Fibroblast of villous mesenchyme (primary cell): ENCODE measurements at regions not wholly inside any gene's neighbourhood (a gene's known extent, or its start where the extent isn't known, plus 50 kb on each side); places are given as distances from the start of the nearest gene placed in this dataset.

Experiments used
- DNase-seq: peaks from one replicate; pipeline ENCODE4 v3.0.0-alpha.2; 2010; ENCODE audit warnings: low read depth
- H3K4me3 ChIP-seq: 2 replicates; pipeline ENCODE4 v1.5.1; 2011; ENCODE audit warnings: low read depth, mild to moderate bottlenecking, low read length
- TF ChIP-seq, protein P1 (sequence below): IDR thresholded peaks from 2 replicates; pipeline ENCODE4 v1.5.1; 2012; ENCODE audit warnings: low read depth, mild to moderate bottlenecking, low read length; ENCODE audit not compliant: insufficient read depth

DNA sequence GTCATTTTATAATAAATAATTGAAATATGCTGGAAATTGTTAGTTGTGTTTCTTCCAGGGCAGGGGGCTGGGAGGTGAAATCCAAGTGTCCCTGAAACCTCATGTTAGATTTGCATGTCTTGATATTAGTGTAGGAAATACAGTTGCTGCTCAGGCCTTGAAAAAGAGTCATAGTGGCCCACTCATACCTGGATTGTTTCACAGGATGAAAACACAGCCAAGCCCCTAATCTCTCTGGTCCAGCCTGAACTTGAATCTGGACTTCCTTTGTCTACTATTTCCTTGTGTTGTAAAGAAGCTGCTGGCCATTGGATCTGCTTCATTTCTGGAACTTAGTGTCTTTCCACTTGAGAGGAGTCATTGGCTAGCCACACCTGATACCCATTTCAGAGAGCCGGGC, 108.8 kb upstream of the JARID2 start:
- H3K4me3 ChIP-seq = no peak overlapping the region
- TF ChIP-seq, protein P1, sequence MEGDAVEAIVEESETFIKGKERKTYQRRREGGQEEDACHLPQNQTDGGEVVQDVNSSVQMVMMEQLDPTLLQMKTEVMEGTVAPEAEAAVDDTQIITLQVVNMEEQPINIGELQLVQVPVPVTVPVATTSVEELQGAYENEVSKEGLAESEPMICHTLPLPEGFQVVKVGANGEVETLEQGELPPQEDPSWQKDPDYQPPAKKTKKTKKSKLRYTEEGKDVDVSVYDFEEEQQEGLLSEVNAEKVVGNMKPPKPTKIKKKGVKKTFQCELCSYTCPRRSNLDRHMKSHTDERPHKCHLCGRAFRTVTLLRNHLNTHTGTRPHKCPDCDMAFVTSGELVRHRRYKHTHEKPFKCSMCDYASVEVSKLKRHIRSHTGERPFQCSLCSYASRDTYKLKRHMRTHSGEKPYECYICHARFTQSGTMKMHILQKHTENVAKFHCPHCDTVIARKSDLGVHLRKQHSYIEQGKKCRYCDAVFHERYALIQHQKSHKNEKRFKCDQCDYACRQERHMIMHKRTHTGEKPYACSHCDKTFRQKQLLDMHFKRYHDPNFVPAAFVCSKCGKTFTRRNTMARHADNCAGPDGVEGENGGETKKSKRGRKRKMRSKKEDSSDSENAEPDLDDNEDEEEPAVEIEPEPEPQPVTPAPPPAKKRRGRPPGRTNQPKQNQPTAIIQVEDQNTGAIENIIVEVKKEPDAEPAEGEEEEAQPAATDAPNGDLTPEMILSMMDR = no peak
- no peak for DNase-seq

DNA sequence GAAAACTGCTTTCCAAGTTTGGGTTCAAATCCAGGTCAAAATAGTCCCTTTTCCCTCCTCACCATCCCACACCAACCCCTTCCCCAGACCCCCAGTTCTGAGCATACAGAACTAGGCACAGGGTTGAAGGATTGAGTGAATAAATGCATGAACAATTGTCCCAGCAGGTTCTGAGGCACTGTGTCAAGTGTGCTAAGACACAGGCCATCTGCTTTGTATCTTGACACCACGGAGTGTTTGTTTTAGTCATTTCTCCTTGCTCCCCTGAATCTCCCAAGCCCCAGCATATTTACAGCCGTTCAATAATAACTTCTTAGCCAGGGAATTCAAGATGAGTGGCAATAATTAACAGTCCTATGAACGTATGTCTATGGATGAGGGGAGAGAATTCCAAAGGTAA, 102.8 kb upstream of the JARID2 start:
- H3K4me3 ChIP-seq = no peak overlapping the region
- TF ChIP-seq, protein P1 = no peak
- no peak for DNase-seq

DNA sequence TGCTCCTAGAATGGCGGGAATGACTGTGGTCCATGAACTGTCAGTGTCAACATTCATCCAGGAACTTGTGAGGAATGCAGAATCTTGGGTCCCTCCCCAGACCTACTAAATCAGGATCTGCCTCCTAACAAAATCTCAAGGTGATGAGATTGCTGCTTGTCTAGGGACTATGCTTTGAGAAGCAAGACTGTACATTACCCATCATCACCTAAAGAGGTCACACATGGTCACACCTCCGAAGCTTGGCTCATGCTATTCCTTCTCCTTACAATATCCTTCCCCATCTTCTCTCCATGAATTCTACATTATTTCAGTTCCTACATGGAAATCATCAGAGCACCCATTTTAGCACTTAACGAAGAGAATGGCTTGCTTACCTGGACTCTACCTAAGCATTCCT, 102.3 kb upstream of the JARID2 start:
- TF ChIP-seq, protein P1 = no peak
- no peak for DNase-seq
- no peak overlapping the region for H3K4me3 ChIP-seq

DNA sequence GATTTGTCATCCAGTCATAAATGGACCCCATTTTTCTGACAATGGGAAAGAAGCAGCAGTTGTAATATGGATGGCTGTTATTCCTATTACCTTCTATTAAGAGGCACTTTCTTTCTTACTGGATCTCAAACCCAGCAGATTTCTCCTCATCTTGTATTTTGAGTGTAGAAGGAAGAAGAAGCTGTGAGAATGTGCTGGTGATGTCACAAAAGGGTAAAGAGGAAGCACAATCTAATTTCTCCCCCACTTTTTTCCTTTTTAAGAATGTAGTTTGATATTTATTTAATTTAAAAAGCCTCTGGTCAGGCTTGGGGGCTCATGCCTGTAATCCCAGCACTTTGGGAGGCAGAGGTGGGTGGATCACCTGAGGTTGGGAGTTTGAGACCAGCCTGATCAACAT, 100.0 kb upstream of the JARID2 start:
- DNase-seq = no peak
- TF ChIP-seq, protein P1 = no peak
- no peak overlapping the region for H3K4me3 ChIP-seq

DNA sequence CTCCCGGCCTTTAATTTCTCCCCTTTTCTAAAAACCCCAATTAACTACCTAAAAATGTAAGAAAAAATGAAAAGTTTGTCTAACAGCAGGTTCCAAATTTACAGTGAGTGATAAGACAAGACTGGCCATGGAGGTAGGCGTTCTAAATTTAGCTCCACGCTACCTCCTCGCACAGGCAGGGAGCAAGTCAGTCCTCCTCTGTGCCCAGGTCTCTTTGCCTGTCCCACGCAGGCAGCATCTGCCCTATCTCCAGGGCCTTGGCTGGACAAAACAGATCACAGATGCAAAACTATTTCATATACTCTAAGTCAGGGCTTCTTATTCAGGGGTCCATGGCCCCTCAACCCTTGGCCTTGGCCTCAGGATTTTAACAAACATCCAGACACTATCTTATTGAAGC, 98.0 kb upstream of the JARID2 start:
- no peak overlapping the region for H3K4me3 ChIP-seq
- no peak for DNase-seq
- TF ChIP-seq, protein P1 = no peak

DNA sequence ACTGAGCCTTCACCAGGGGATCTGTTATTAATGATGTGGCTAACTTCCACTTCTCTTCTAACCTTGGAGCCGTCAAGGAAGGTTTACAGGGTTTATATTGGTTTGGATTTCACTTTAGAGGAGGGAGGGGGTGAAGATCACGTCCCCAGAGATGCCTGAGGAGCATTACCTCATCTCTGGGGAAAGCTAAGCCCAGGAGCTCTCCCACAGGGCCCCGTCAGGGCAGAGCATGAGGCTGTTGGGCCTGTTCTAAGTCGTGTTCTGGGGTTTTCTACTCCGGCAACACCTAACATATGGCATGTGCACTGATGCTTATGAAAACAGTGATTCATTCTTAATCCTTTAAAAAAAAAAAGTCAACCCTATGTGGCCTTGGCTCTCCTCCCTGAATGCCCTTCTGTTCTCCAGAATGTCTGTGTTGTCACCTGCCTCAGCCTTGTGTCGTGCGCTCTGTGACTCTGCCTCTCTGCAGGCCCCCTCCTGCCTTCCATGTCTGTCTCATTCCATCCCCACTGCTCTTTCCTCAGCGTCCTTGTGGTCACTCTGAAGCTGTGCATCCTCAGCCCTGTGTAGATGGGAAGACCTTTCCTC, 97.4 kb upstream of the JARID2 start:
- peak; percentile 41 for DNase-seq
- TF ChIP-seq, protein P1 = no peak

DNA sequence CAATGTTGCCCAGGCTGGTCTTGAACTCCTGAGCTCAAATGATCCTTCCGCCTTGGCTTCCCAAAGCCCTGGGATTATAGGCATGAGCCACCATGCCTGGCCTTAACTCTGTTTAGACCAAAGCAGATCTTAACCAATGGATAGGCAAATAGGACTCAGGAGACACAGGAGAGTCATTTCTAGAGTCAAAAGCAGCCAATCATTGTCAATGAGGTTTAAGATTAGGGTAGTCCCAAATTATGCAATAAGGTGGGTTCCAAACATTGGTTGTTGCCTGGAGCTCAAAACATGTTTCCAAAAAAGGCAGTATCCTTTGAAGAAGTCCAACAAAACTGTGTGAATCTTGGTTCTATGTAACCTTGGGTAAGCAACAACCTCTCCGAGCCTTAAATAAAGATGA, 95.7 kb upstream of the JARID2 start:
- no peak for DNase-seq
- no peak overlapping the region for H3K4me3 ChIP-seq
- TF ChIP-seq, protein P1 = no peak

More for the DNA sequence above, 97.4 kb upstream of the JARID2 start:
- no peak overlapping the region for H3K4me3 ChIP-seq
